ENCODE measurements at regions not wholly inside any gene's neighbourhood (a gene's known extent, or its start where the extent isn't known, plus 50 kb on each side); places are given as distances from the start of the nearest gene placed in this dataset.

GRCh38 chr15:38991701-38992100, 427.1 kb upstream of the RASGRP1 start:
- H3K9me3 ChIP-seq (ENCODE audit: control insufficient read depth, insufficient read depth, low read depth, low read length) = no peaks in the 10 kb centered on the region
- no TSS peak for BruUV-seq (replicated peaks)
- intact Hi-C loops (cut with micrococcal nuclease; ENCODE audit: unreplicated experiment) (loop anchor here (5.0 kb wide), 1 partner anchor 184 kb away; no protein-coding TSS in a partner anchor), in situ Hi-C loops (cut with HindIII; ENCODE audit: low pct_unique_long_range_greater_than_20kb, low sequenced_read_pairs) (no loop called here)
- H3K27me3 ChIP-seq (ENCODE audit: control insufficient read depth, insufficient read depth, low read length) = no peaks in the 10 kb centered on the region
- no peaks in the 10 kb centered on the region for H3K36me3 ChIP-seq (ENCODE audit: control insufficient read depth, insufficient read depth, low read length)
- TF ChIP-seq TCF7L2 (IDR thresholded peaks at IDR 0.05; ENCODE audit: low read depth, low read length) (peak; percentile 50; the same call in 1 of the 2 replicates), CTCF (IDR thresholded peaks at IDR 0.05) (no peak)
- DNase-seq (ENCODE audit: low read depth, low spot score) (no peak), ATAC-seq (no peak; the same call in 1 of the 2 replicates)
- H3K4me1 ChIP-seq (ENCODE audit: control insufficient read depth, insufficient read depth, low read length) = no peaks in the 10 kb centered on the region
- ChIA-PET CTCF (no interaction called here), POLR2A (no interaction called here)
- H3K27ac ChIP-seq (ENCODE audit: low read length) = peak overlapping the region; percentile 42; the same call in 1 of the 2 replicates
- H3K4me3 ChIP-seq (ENCODE audit: low read depth in 2 of 2, low read length in 2 of 2) = no peak overlapping the region

DNA sequence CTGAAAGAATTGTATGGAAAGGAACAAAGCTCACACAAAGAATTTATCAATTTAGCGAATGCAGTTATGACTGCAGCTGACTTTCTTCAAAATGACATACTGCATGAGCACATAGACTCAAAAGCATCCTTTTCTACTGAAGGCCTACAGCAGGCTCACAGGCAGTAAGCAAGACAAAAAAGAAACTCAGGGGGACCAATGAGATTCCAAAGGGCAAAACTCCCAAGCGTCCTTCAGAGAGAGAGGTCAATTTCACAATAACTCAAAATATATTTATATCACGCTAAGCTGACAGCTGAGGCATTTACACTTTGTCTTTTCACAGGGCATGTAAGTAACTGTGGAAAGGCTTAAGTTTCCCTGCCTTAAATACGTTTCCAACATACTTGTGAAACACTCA, 427.9 kb upstream of the RASGRP1 start:
- Histone ChIP-seq H3K27ac (ENCODE audit: low read length) (peak overlapping the region; percentile 21; the same call in 1 of the 2 replicates), H3K4me3 (ENCODE audit: low read depth in 2 of 2, low read length in 2 of 2) (no peak overlapping the region), H3K4me1 (ENCODE audit: control insufficient read depth, insufficient read depth, low read length) (no peaks in the 10 kb centered on the region), H3K27me3 (ENCODE audit: control insufficient read depth, insufficient read depth, low read length) (no peaks in the 10 kb centered on the region), H3K36me3 (ENCODE audit: control insufficient read depth, insufficient read depth, low read length) (no peaks in the 10 kb centered on the region), H3K9me3 (ENCODE audit: control insufficient read depth, insufficient read depth, low read depth, low read length) (no peaks in the 10 kb centered on the region)
- CTCF ChIA-PET = no interaction called here
- in situ Hi-C loops (cut with HindIII; ENCODE audit: low pct_unique_long_range_greater_than_20kb, low sequenced_read_pairs) (no loop called here), intact Hi-C loops (cut with micrococcal nuclease; ENCODE audit: unreplicated experiment) (loop anchor here (5.0 kb wide), 1 partner anchor 185 kb away; no protein-coding TSS in a partner anchor)
- BruUV-seq (replicated peaks) = no TSS peak
- POLR2A ChIA-PET = no interaction called here
- TF ChIP-seq POLR2AphosphoS5 (IDR thresholded peaks at IDR 0.05; ENCODE audit: low read depth, low read length) (no peak), SIN3A (IDR thresholded peaks at IDR 0.05; ENCODE audit: borderline replicate concordance, insufficient read depth, low read depth, low read length) (no peak)
- ATAC-seq (no peak), DNase-seq (ENCODE audit: low read depth, low spot score) (no peak)

DNA sequence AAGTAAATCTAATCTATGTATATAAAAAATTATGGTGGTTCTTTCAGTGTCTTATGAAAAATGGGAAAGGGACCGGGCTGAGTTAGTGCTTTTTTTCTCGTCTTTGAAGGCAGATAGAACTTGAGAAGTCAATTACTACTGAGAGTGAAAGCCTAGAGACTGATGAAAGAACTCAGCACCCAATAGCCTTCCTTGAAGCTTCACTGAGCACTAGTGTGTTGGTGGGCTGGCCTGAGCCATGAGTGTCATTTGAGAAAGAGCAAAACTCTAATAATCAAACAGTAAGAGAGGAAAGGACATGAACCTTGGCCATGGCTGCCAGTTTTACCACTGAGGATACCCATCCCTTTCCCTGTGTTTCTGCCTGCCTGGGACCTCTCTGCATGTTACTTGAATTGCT, 428.3 kb upstream of the RASGRP1 start:
- no peaks in the 10 kb centered on the region for H3K27me3 ChIP-seq (ENCODE audit: control insufficient read depth, insufficient read depth, low read length)
- peak overlapping the region; percentile 21; the same call in 1 of the 2 replicates for H3K27ac ChIP-seq (ENCODE audit: low read length)
- ATAC-seq (no peak), DNase-seq (ENCODE audit: low read depth, low spot score) (no peak)
- H3K9me3 ChIP-seq (ENCODE audit: control insufficient read depth, insufficient read depth, low read depth, low read length) = no peaks in the 10 kb centered on the region
- TF ChIP-seq CTCF (IDR thresholded peaks at IDR 0.05) (no peak), TCF7L2 (IDR thresholded peaks at IDR 0.05; ENCODE audit: low read depth, low read length) (no peak), REST (IDR thresholded peaks at IDR 0.05; ENCODE audit: insufficient read depth in 1 of 2, low read depth in 2 of 2, low read length in 1 of 2) (no peak), POLR2AphosphoS5 (IDR thresholded peaks at IDR 0.05; ENCODE audit: low read depth, low read length) (no peak), SIN3A (IDR thresholded peaks at IDR 0.05; ENCODE audit: borderline replicate concordance, insufficient read depth, low read depth, low read length) (no peak)
- H3K4me3 ChIP-seq (ENCODE audit: low read depth in 2 of 2, low read length in 2 of 2) = no peak overlapping the region
- BruUV-seq (replicated peaks) = no TSS peak
- intact Hi-C loops (cut with micrococcal nuclease; ENCODE audit: unreplicated experiment) (loop anchor here (5.0 kb wide), 1 partner anchor 186 kb away; no protein-coding TSS in a partner anchor), in situ Hi-C loops (cut with HindIII; ENCODE audit: low pct_unique_long_range_greater_than_20kb, low sequenced_read_pairs) (no loop called here)
- H3K36me3 ChIP-seq (ENCODE audit: control insufficient read depth, insufficient read depth, low read length) = no peaks in the 10 kb centered on the region
- ChIA-PET POLR2A (no interaction called here), CTCF (no interaction called here)
- H3K4me1 ChIP-seq (ENCODE audit: control insufficient read depth, insufficient read depth, low read length) = no peaks in the 10 kb centered on the region

All from Panc1 (cell line).